ENCODE measurements at regions not wholly inside any gene's neighbourhood (a gene's known extent, or its start where the extent isn't known, plus 50 kb on each side); places are given as distances from the start of the nearest gene placed in this dataset.
"Not testable (repeated sequence)": the region's sequence is repeated elsewhere in the genome, so short reads cannot be mapped to it uniquely, and the experiment has no call there.

- DNase-seq = no peak
These were observed 846.7 kb upstream of the EPHA5 start for GRCh38 chr4:66516940-66517339.

GRCh38 chr4:66506985-66507384 is 836.7 kb upstream of the EPHA5 start:
- no peak for DNase-seq

- no peak for DNase-seq
These were observed 831.7 kb upstream of the EPHA5 start for GRCh38 chr4:66501997-66502396.

- DNase-seq = no peak
These were observed 820.4 kb upstream of the EPHA5 start for GRCh38 chr4:66490729-66491128.

- no peak for DNase-seq
These were observed 819.6 kb upstream of the EPHA5 start for GRCh38 chr4:66489783-66490452.

GRCh38 chr4:66489370-66489769 is 819.1 kb upstream of the EPHA5 start:
- DNase-seq = no peak

- no peak for DNase-seq
These were observed 815.8 kb upstream of the EPHA5 start for GRCh38 chr4:66486068-66486467.

- no peak for DNase-seq
These were observed 811.9 kb upstream of the EPHA5 start for GRCh38 chr4:66482186-66482585.

GRCh38 chr4:66475596-66475995 is 805.3 kb upstream of the EPHA5 start:
- DNase-seq = no peak

- no peak for DNase-seq
These were observed 794.8 kb upstream of the EPHA5 start for GRCh38 chr4:66465111-66465510.

- not testable (repeated sequence) for DNase-seq
These were observed 792.6 kb upstream of the EPHA5 start for GRCh38 chr4:66462890-66463289.

GRCh38 chr4:66451741-66452140 is 781.5 kb upstream of the EPHA5 start:
- no peak for DNase-seq

GRCh38 chr4:66443008-66443407 is 772.7 kb upstream of the EPHA5 start:
- DNase-seq = no peak

GRCh38 chr4:66439508-66439907 is 769.2 kb upstream of the EPHA5 start:
- no peak for DNase-seq

- no peak for DNase-seq
These were observed 763.4 kb upstream of the EPHA5 start for GRCh38 chr4:66433706-66434105.

GRCh38 chr4:66430856-66431255 is 760.6 kb upstream of the EPHA5 start:
- DNase-seq = no peak

- no peak for DNase-seq
These were observed 759.0 kb upstream of the EPHA5 start for GRCh38 chr4:66429276-66429675.

GRCh38 chr4:66416425-66416824 is 746.1 kb upstream of the EPHA5 start:
- no peak for DNase-seq

GRCh38 chr4:66404141-66404540 is 733.9 kb upstream of the EPHA5 start:
- DNase-seq = no peak

GRCh38 chr4:66376921-66377320 is 706.6 kb upstream of the EPHA5 start:
- no peak for DNase-seq

GRCh38 chr4:66376396-66376795 is 706.1 kb upstream of the EPHA5 start:
- no peak for DNase-seq

- no peak for DNase-seq
These were observed 703.0 kb upstream of the EPHA5 start for GRCh38 chr4:66373268-66373667.

GRCh38 chr4:66372706-66373105 is 702.4 kb upstream of the EPHA5 start:
- no peak for DNase-seq

- DNase-seq = no peak
These were observed 696.9 kb upstream of the EPHA5 start for GRCh38 chr4:66367043-66367660.

GRCh38 chr4:66360395-66360794 is 690.1 kb upstream of the EPHA5 start:
- not testable (repeated sequence) for DNase-seq

Measured in activated CD4-positive, CD25-positive, alpha-beta regulatory T cell (primary cell).